Endodermal cell (in vitro differentiated cells): ENCODE measurements at regions not wholly inside any gene's neighbourhood (a gene's known extent, or its start where the extent isn't known, plus 50 kb on each side); places are given as distances from the start of the nearest gene placed in this dataset.

Source experiments
- DNase-seq: peaks from one replicate; pipeline ENCODE4 v3.0.0-alpha.2; 2017
- H3K27ac ChIP-seq: 2 replicates; pipeline ENCODE4 v1.5.1; 2013; ENCODE audit warnings: mild to moderate bottlenecking, low read depth, low read length, moderate library complexity
- H3K27me3 ChIP-seq: 2 replicates; pipeline ENCODE4 v1.6.1; 2013; ENCODE audit warnings: mild to moderate bottlenecking, low read length, moderate library complexity; ENCODE audit not compliant: insufficient read depth, control insufficient read depth, poor library complexity, severe bottlenecking
- H3K36me3 ChIP-seq: 2 replicates; pipeline ENCODE4 v1.7.0; 2013; ENCODE audit warnings: mild to moderate bottlenecking, low read length, moderate library complexity; ENCODE audit not compliant: control insufficient read depth, insufficient read depth
- H3K4me1 ChIP-seq: one replicate; pipeline ENCODE4 v1.7.0; 2013; ENCODE audit warnings: low read length; ENCODE audit not compliant: control insufficient read depth, insufficient read depth
- H3K4me3 ChIP-seq: 2 replicates; pipeline ENCODE4 v1.5.1; 2013; ENCODE audit warnings: mild to moderate bottlenecking, low read length, moderate library complexity
- H3K9ac ChIP-seq: 2 replicates; pipeline ENCODE4 v1.6.1; 2013; ENCODE audit warnings: mild to moderate bottlenecking, low read length, moderate library complexity; ENCODE audit not compliant: poor library complexity, severe bottlenecking; ENCODE audit errors: extremely low read depth
- H3K9me3 ChIP-seq: 2 replicates; pipeline ENCODE4 v1.6.1; 2013; ENCODE audit warnings: mild to moderate bottlenecking, low read length, moderate library complexity; ENCODE audit not compliant: control insufficient read depth
- H3K27ac Mint-ChIP-seq: 2 replicates; pipeline ENCODE4 v1.8.0; 2020; ENCODE audit warnings: mixed read lengths
- H3K27me3 Mint-ChIP-seq: 2 replicates; pipeline ENCODE4 v1.8.0; 2021; ENCODE audit warnings: mild to moderate bottlenecking, mixed read lengths; ENCODE audit not compliant: insufficient read depth
- H3K36me3 Mint-ChIP-seq: 2 replicates; pipeline ENCODE4 v1.8.0; 2020; ENCODE audit warnings: low read depth, mixed read lengths
- H3K4me1 Mint-ChIP-seq: 2 replicates; pipeline ENCODE4 v1.8.0; 2020; ENCODE audit warnings: mixed read lengths
- H3K4me3 Mint-ChIP-seq: 2 replicates; pipeline ENCODE4 v1.8.0; 2020; ENCODE audit warnings: mild to moderate bottlenecking, moderate library complexity, mixed read lengths
- H3K9me3 Mint-ChIP-seq: 2 replicates; pipeline ENCODE4 v1.8.0; 2020; ENCODE audit warnings: mild to moderate bottlenecking, mixed read lengths
- CTCF ChIP-seq: fragments of 200-600 bp; sonication (generic); conservative IDR thresholded peaks from 2 replicates; pipeline ENCODE4 v1.5.0; 2021; ENCODE audit warnings: antibody characterized with exemption, mild to moderate bottlenecking
- WGBS, 2 experiments: methylation state at CpG; one replicate each; pipeline versions ENCODE4 v1.1.5 to v1.1.7; 2013; ENCODE audit warnings: missing lambda C conversion rate in 2 of 2, mixed read lengths in 1 of 2; ENCODE audit not compliant: insufficient coverage in 1 of 2, insufficient read length in 1 of 2; 5-methylcytosine and 5-hydroxymethylcytosine counted together

DNA sequence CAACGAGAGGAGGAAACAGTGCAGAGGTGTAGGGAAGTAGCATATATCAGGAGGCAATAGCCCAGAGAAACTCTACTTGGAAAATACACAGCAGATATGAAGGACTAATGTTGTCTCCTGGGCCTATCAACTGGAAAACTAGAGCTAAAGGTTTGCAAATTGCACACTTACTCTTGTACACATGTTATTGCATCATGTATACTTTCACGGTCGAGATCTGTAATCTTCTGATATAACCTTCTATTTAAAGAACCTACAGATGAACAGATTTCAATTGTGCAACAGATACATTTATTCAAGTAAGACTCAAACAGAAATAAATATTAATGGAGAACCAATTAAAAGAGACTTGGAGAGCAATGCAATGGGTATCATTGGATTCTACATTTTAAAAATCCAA lies 256.3 kb upstream of the TMEM161B start:
- no peak overlapping the region for H3K4me3 ChIP-seq
- no peak for TF ChIP-seq CTCF
- Mint-ChIP-seq H3K4me3 (no peak overlapping the region), H3K27ac (no peak overlapping the region), H3K27me3 (no peaks in the 10 kb centered on the region), H3K9me3 (no peaks in the 10 kb centered on the region), H3K36me3 (no peaks in the 10 kb centered on the region), H3K4me1 (no peaks in the 10 kb centered on the region)
- no peak for DNase-seq
- WGBS, 2 experiments: 95 to 100% methylated on average over 3 of the region's 3 CpGs
- no peak overlapping the region for H3K27ac ChIP-seq
- H3K9ac ChIP-seq: no peak overlapping the region
- no peaks in the 10 kb centered on the region for H3K9me3 ChIP-seq
- no peaks in the 10 kb centered on the region for H3K36me3 ChIP-seq
- no peaks in the 10 kb centered on the region for H3K27me3 ChIP-seq
- H3K4me1 ChIP-seq: no peaks in the 10 kb centered on the region

DNA sequence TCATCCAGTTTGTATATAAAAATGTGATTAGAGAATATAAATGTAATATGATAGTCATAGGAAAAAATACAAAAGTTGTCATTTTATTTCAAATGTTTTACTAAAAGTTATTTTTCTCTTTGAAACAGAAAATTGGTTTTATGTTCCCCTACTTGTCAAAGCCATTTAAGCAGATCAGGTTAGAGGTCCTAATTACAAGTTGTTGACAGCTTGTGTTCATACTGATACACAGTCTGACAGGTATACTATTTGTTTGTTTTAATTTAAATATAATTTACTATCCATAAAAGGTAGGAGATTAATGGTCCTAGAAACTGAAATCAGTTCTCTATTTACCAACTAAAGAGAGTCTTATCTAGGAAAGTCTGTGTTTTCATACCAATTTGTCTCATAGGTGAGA lies 250.4 kb upstream of the TMEM161B start:
- Mint-ChIP-seq H3K9me3 (no peaks in the 10 kb centered on the region), H3K4me3 (no peak overlapping the region), H3K27me3 (no peaks in the 10 kb centered on the region), H3K27ac (no peak overlapping the region), H3K4me1 (no peaks in the 10 kb centered on the region), H3K36me3 (no peaks in the 10 kb centered on the region)
- DNase-seq: no peak
- Histone ChIP-seq H3K9ac (no peak overlapping the region), H3K9me3 (no peaks in the 10 kb centered on the region), H3K27ac (no peak overlapping the region), H3K4me1 (no peaks in the 10 kb centered on the region), H3K27me3 (no peaks in the 10 kb centered on the region), H3K36me3 (no peaks in the 10 kb centered on the region), H3K4me3 (no peak overlapping the region)
- no peak for TF ChIP-seq CTCF

DNA sequence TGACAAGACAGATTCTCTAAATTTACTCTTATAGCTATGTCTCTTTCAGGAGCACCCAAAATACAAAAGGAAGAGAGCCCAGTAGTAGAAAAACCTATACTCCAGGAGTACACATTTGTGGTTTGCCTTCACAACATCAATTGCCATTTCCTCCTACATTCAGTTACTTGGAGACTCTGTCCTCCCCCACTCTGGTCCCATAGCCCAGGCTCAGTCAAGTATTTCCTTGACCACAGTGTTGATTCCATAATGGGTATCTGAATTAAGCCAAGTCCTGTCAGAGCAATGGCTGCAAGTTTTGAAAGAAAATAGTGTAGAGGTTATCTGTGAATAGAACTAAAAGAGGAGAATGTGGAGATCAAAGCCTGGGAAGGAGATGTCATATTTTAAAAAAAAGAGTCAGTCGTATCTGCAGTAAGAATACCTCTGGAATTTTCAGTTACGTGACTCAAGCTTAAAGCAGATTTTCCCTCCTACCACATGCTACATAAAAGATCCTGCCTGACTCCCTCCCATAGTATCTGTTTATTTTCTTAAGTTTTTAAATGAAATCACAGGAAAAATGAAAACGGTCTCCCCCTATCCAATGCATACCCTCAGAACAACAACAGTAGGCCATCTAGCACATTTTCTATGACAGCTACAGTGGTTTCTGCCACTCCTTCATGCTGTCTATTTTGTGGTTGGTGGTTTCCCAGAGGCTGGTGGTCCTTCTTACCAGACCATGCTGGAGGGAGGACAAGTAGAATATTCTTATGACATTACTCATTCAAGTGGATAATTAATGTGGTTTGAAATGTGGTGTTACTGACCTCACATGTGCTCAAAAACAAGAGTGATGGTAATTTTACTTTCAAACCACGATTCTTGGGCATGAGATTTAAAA lies 249.7 kb upstream of the TMEM161B start:
- no peaks in the 10 kb centered on the region for H3K27me3 Mint-ChIP-seq
- H3K9me3 Mint-ChIP-seq: no peaks in the 10 kb centered on the region
- Histone ChIP-seq H3K4me3 (no peak overlapping the region), H3K9ac (no peak overlapping the region), H3K27me3 (no peaks in the 10 kb centered on the region), H3K36me3 (no peaks in the 10 kb centered on the region), H3K27ac (no peak overlapping the region), H3K9me3 (no peaks in the 10 kb centered on the region), H3K4me1 (no peaks in the 10 kb centered on the region)
- no peak for DNase-seq
- H3K36me3 Mint-ChIP-seq: no peaks in the 10 kb centered on the region
- no peaks in the 10 kb centered on the region for H3K4me1 Mint-ChIP-seq
- no peak overlapping the region for H3K27ac Mint-ChIP-seq
- no peak overlapping the region for H3K4me3 Mint-ChIP-seq
- no peak for TF ChIP-seq CTCF
- WGBS, 2 experiments: 98% methylated on average over 4 of the region's 4 CpGs; no CpG with 5 or more reads in 1 of the 2 experiments
